Erythroblast (primary cell): ENCODE measurements at regions not wholly inside any gene's neighbourhood (a gene's known extent, or its start where the extent isn't known, plus 50 kb on each side); places are given as distances from the start of the nearest gene placed in this dataset.

ENCODE experiments used
- GATA1 ChIP-seq: IDR thresholded peaks from 2 replicates; pipeline ENCODE4 v1.6.1; 2011; ENCODE audit warnings: low read depth, mild to moderate bottlenecking, control low read depth, low read length, moderate library complexity
- POLR2A ChIP-seq: IDR thresholded peaks from 2 replicates; pipeline ENCODE4 v1.6.1; 2011; ENCODE audit warnings: mild to moderate bottlenecking, low read length

DNA sequence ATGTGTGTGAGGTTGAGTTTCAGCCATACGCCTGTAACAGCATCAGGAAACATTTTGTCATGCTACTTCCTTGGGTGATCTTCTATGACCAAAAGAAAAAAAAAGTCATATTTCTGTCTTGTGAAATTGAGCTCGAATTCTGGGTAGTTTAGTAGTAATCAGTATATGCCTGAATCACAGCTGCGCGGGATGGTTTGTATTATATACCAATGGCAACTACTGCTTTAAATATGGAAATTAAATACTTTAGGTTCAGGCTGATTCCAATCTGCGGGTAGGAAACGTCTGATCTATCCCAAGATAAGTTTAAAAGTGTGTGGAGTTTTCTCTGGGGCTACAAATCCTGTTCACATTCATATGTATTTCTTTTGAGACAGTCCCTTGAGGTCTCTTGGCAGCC lies 115.6 kb upstream of the FERMT1 start:
- TF ChIP-seq POLR2A (no peak), GATA1 (no peak)
